Lung (tissue), 11 donors: ENCODE measurements at regions not wholly inside any gene's neighbourhood (a gene's known extent, or its start where the extent isn't known, plus 50 kb on each side); places are given as distances from the start of the nearest gene placed in this dataset.

ENCODE experiments used
- ATAC-seq: fragments of 200-7000 bp; cut with Tn5 transposase; one replicate; pipeline ENCODE4 v1.9.1; 2020; ENCODE audit warnings: moderate number of reproducible peaks; ENCODE audit not compliant: insufficient read depth, low FRiP score
- DNase-seq, 3 donors: peaks; one replicate each; pipeline ENCODE4 v3.0.0-alpha.2; 2013 to 2017
- H3K27ac ChIP-seq, 2 donors: one replicate each; pipeline ENCODE4 v1.5.1; 2013; ENCODE audit warnings: mild to moderate bottlenecking in 2 of 2, moderate library complexity in 2 of 2, control low read depth in 1 of 2, inconsistent platforms in 1 of 2, low read depth in 1 of 2, low read length in 1 of 2
- H3K27me3 ChIP-seq, 3 donors: one replicate each; pipeline ENCODE4 v1.5.1; 2013; ENCODE audit warnings: low read length in 2 of 3; ENCODE audit not compliant: control insufficient read depth in 3 of 3, insufficient read depth in 3 of 3
- H3K36me3 ChIP-seq, 4 donors: one replicate each; pipeline ENCODE4 v1.5.1; 2013; ENCODE audit warnings: low read length in 4 of 4, mild to moderate bottlenecking in 1 of 4, moderate library complexity in 1 of 4; ENCODE audit not compliant: control insufficient read depth in 4 of 4, insufficient read depth in 4 of 4
- H3K4me1 ChIP-seq, 5 donors: one replicate each; pipeline ENCODE4 v1.5.1; 2013; ENCODE audit warnings: low read length in 5 of 5, mild to moderate bottlenecking in 2 of 5, moderate library complexity in 1 of 5; ENCODE audit not compliant: control insufficient read depth in 5 of 5, insufficient read depth in 5 of 5
- H3K4me3 ChIP-seq: one replicate; pipeline ENCODE4 v1.5.1; 2013; ENCODE audit warnings: mild to moderate bottlenecking, control low read depth, moderate library complexity
- H3K9ac ChIP-seq, 2 donors: one replicate each; pipeline ENCODE4 v1.5.1; 2013; ENCODE audit warnings: low read length in 2 of 2, control low read depth in 1 of 2; ENCODE audit not compliant: insufficient read depth in 1 of 2
- H3K9me3 ChIP-seq, 4 donors: one replicate each; pipeline ENCODE4 v1.5.1; 2013; ENCODE audit warnings: low read length in 3 of 4, mild to moderate bottlenecking in 1 of 4, moderate library complexity in 1 of 4; ENCODE audit not compliant: control insufficient read depth in 4 of 4, insufficient read depth in 3 of 4
- WGBS, 2 donors: extraction: QIAGEN DNeasy Blood & Tissue Kit; methylation state at CpG; one replicate each; pipeline ENCODE4 v1.1.7; 2013; 5-methylcytosine and 5-hydroxymethylcytosine counted together
- TF ChIP-seq, protein P1 (sequence below): IDR thresholded peaks from 2 replicates; pipeline ENCODE4 v1.5.1; 2012; ENCODE audit warnings: mild to moderate bottlenecking; ENCODE audit errors: control extremely low read depth, extremely low read depth
- donor health status: control.
- donor health status: control.
- donor health status: Bipolar disorder and iron deficiency.
- donor health status: healthy.
- donor health status: DM: yes; HTN: yes; CAD: no.

DNA sequence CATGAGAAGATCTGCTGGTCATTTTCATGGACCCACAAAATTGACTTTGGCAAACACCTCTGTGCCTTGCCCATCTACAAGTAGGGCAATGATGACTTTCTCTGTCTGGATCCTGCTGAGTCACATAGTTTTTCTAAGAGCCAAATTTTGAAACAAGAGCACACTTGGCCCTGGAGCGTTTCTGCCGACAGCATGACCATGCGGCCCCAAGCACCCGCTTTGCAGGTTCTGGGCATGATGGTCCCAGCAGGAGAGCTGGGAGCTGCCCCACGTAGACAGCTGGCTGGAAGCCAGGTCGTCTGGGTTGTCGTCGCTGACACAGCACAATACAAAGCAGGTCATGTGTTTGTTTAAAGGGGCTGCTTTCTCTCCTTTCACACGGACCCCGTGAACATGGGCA, 159.8 kb downstream of the SYK start:
- Histone ChIP-seq H3K27me3 (no peaks in the 10 kb centered on the region), H3K36me3 (no peaks in the 10 kb centered on the region), H3K9ac (no peak overlapping the region), H3K9me3 (peaks cover 0 to 2% (median 0%) of the 10 kb centered on the region in 4 donors), H3K4me3 (no peak overlapping the region), H3K4me1 (peaks cover 0 to 3% (median 0%) of the 10 kb centered on the region in 5 donors), H3K27ac (no peak overlapping the region)
- DNase-seq = peak; percentile 18 to 66 (median 64)
- TF ChIP-seq, protein P1, sequence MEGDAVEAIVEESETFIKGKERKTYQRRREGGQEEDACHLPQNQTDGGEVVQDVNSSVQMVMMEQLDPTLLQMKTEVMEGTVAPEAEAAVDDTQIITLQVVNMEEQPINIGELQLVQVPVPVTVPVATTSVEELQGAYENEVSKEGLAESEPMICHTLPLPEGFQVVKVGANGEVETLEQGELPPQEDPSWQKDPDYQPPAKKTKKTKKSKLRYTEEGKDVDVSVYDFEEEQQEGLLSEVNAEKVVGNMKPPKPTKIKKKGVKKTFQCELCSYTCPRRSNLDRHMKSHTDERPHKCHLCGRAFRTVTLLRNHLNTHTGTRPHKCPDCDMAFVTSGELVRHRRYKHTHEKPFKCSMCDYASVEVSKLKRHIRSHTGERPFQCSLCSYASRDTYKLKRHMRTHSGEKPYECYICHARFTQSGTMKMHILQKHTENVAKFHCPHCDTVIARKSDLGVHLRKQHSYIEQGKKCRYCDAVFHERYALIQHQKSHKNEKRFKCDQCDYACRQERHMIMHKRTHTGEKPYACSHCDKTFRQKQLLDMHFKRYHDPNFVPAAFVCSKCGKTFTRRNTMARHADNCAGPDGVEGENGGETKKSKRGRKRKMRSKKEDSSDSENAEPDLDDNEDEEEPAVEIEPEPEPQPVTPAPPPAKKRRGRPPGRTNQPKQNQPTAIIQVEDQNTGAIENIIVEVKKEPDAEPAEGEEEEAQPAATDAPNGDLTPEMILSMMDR = no peak
- peak; percentile 44 for ATAC-seq
- WGBS, 2 donors = 41 to 72% methylated on average over 10 of the region's 10 CpGs

DNA sequence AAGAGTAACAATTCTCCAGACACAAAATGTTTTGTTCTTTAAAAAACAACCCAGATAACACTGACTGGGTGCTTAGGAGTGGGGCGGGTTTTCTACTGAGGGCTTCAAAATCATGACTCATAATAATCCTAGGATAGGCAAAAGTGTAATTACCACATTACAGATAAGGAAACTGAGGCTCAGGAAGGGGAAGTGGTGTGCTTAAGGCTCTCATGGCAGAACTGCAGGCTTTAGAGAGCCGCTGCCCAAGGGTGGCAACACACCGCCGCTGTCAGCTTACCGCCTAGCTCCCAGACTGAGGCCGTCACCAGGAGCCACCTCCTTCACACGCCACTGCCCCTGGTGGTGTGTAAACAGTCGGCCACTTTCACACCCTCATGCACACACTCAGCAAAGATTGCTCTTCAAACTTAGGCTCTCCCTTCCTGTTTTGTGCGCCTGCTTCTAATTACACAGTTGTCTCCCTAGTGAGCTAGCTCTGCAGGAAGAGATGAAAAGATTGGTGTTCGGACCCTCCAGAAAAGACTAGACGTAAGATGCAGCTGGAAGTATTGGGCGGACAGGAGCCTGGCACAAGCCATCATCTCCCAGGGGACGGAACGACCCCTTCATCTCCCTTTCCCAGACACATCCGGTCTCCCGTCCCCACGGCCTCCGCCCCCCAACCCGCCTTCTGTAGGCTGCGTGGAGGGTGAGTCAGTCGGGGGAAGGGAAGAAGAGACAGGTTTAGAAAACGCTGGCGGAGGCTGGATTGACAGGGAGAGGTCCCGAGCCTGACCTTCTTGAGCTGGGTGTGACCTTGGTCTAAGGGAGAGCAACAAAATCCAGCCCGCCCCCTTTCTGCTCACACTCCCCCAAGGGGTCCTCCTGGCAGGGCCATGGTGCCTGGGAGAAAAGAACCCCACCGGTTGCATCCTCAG, 162.7 kb downstream of the SYK start:
- no peaks in the 10 kb centered on the region for H3K36me3 ChIP-seq
- no peaks in the 10 kb centered on the region for H3K27me3 ChIP-seq
- peaks cover 0 to 3% (median 0%) of the 10 kb centered on the region in 5 donors for H3K4me1 ChIP-seq
- H3K27ac ChIP-seq = no peak overlapping the region
- TF ChIP-seq, protein P1 = no peak
- no peak overlapping the region for H3K4me3 ChIP-seq
- H3K9ac ChIP-seq = no peak overlapping the region
- DNase-seq (peak; percentile 44 to 69 (median 47)), ATAC-seq (peak; percentile 69)
- peaks cover 0 to 2% (median 0%) of the 10 kb centered on the region in 4 donors for H3K9me3 ChIP-seq
- 34 to 43% methylated on average over 26 of the region's 26 CpGs for WGBS, 2 donors

DNA sequence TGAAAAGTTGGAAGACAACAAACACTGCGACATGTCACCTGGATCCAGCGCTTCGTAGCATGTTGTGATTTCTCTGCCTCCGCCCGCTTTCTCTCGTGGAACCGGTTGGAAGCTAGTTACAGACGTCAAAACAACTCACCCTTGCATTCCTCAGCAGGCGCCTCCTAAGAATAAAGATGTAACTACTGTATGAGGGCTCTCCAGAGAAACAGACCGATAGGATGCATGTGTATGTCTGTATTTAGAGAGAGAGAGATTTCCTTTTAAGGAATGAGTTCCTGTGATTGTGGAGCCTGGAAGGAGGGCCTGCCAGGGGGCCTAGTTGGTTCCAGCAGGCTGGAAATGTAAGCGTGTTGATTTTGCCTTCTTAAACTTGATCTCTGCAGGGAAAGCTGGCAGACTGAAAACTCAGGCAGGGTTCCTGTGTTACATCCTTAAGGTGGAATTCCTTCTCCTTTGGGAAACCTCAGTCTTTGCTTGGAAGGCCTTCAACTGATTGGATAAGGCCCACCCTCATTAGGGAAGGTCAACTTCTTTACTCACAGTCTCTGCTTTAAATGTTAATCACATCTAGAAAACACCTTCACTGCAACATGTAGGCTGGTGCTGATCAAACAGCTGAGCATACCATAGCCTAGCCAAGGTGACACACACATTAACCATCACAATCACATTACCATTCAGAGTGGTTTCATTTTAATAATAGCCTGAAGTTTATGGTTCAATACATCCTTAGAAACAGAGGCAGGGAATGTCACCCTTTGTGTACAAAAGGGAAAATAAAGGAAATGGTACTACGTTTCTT, 163.8 kb downstream of the SYK start:
- no peaks in the 10 kb centered on the region for H3K36me3 ChIP-seq
- H3K9ac ChIP-seq = no peak overlapping the region
- TF ChIP-seq, protein P1 = no peak
- H3K27ac ChIP-seq = no peak overlapping the region
- no peaks in the 10 kb centered on the region for H3K27me3 ChIP-seq
- ATAC-seq = no peak
- WGBS, 2 donors = 58 to 81% methylated on average over 12 of the region's 12 CpGs
- peak; percentile 29 to 36 (median 31) for DNase-seq
- H3K9me3 ChIP-seq = peaks cover 0 to 2% (median 0%) of the 10 kb centered on the region in 4 donors
- H3K4me3 ChIP-seq = no peak overlapping the region
- H3K4me1 ChIP-seq = peaks cover 0 to 3% (median 0%) of the 10 kb centered on the region in 5 donors
